ENCODE measurements at regions not wholly inside any gene's neighbourhood (a gene's known extent, or its start where the extent isn't known, plus 50 kb on each side); places are given as distances from the start of the nearest gene placed in this dataset.

DNA sequence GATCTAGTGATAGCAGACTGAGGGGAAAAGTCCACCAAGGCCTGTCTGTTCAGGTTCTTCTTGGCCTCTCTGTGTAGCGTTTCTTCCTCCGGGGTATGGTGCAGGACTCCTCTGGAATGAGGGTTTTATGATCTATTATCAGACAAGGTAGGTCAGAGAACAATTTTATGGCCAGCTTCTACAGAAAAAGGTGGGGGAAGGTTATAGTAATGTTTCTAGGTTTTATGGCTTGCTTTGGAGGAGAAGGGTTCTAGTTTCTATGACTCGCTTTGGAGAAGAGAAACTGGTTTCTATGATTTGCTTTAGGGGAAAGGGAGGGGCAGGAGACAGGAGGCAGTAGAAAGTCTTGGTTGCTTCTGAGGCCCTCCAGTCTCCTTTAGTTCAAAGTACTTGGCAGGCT lies 144.8 kb upstream of the LAMA2 start:
- Histone ChIP-seq H3K27me3 (ENCODE audit: control insufficient read depth, insufficient read depth, low read length) (no peaks in the 10 kb centered on the region), H3K4me3 (ENCODE audit: low read depth, low read length) (no peak overlapping the region), H3K36me3 (ENCODE audit: control insufficient read depth, insufficient read depth, low read length) (no peaks in the 10 kb centered on the region)
- DNase-seq (ENCODE audit: low read depth) = peak; percentile 51
- no peak for FAIRE-seq
- TF ChIP-seq, protein P1, sequence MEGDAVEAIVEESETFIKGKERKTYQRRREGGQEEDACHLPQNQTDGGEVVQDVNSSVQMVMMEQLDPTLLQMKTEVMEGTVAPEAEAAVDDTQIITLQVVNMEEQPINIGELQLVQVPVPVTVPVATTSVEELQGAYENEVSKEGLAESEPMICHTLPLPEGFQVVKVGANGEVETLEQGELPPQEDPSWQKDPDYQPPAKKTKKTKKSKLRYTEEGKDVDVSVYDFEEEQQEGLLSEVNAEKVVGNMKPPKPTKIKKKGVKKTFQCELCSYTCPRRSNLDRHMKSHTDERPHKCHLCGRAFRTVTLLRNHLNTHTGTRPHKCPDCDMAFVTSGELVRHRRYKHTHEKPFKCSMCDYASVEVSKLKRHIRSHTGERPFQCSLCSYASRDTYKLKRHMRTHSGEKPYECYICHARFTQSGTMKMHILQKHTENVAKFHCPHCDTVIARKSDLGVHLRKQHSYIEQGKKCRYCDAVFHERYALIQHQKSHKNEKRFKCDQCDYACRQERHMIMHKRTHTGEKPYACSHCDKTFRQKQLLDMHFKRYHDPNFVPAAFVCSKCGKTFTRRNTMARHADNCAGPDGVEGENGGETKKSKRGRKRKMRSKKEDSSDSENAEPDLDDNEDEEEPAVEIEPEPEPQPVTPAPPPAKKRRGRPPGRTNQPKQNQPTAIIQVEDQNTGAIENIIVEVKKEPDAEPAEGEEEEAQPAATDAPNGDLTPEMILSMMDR (IDR thresholded peaks at IDR 0.05; ENCODE audit: insufficient read depth, low read length, severe bottlenecking) = no peak

DNA sequence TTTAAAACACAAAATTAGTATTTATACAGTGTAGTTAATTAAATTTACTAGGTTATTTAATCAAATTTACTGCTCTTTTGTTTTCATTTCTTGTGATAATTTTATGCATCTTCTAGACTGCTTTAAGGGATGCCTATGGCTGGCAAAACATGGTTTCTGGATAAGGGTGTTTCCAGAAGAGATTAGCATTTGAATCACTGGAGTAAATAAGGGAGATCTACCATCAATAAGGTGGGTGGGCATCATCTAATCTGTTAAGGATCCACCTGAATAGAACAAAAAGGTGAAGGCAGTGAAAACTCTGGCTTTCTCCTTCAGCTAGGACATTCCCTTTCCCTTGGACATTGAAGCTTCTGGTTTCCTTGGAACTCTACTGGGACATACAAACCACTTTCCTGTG lies 146.2 kb upstream of the LAMA2 start:
- DNase-seq (ENCODE audit: low read depth) = no peak
- FAIRE-seq = no peak

DNA sequence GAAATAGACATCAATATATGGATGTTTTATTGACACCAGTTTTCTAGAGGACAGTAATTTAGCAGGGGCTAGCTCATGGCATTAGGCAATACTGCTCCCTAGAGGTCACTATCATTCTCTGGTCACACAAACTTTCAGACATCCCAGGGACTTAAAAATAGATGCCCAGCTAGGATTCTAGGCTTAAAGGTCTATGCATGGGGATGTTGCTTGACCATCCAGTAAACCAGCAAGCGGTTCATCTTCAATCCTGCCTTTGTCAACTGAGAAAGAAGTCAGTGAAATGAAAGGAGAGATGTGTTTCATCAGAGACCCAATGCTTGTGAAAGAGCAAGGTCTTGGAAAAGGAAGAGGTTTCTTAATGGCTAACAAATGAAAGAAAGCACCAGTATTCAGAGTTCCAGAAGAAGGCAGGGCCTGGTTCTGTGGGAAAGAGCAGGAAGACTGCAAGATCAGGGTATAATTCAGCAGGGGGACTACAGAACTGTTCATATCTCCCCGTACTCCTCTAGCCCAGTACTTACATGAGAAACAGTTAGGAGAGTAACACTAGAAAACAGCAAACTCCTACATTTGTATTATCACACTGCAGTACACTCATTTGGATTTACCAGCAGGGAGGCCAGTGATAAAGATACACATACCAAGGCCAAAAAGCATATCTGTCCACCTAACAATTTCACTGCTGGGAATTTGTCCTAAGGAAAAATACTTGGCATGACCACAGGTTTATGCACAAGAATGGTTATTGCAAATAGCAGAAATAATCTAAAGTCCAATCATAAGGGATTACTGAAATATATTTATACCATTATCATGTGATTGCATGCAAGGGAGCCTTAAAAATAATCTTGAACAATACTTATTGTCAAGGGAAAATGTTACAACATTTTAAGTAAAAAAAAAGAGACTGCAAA lies 151.4 kb upstream of the LAMA2 start:
- FAIRE-seq = peak; percentile 36
- no peaks in the 10 kb centered on the region for H3K27me3 ChIP-seq (ENCODE audit: control insufficient read depth, insufficient read depth, low read length)
- peak; percentile 68 for DNase-seq (ENCODE audit: low read depth)
- H3K4me3 ChIP-seq (ENCODE audit: low read depth, low read length) = no peak overlapping the region
- TF ChIP-seq, protein P1 (IDR thresholded peaks at IDR 0.05; ENCODE audit: insufficient read depth, low read length, severe bottlenecking) = peak; percentile 70
- H3K36me3 ChIP-seq (ENCODE audit: control insufficient read depth, insufficient read depth, low read length) = no peaks in the 10 kb centered on the region

More for the DNA sequence above, 146.2 kb upstream of the LAMA2 start:
- Histone ChIP-seq H3K4me3 (ENCODE audit: low read depth, low read length) (no peak overlapping the region), H3K27me3 (ENCODE audit: control insufficient read depth, insufficient read depth, low read length) (no peaks in the 10 kb centered on the region), H3K36me3 (ENCODE audit: control insufficient read depth, insufficient read depth, low read length) (no peaks in the 10 kb centered on the region)
- TF ChIP-seq, protein P1 (IDR thresholded peaks at IDR 0.05; ENCODE audit: insufficient read depth, low read length, severe bottlenecking) = no peak

DNA sequence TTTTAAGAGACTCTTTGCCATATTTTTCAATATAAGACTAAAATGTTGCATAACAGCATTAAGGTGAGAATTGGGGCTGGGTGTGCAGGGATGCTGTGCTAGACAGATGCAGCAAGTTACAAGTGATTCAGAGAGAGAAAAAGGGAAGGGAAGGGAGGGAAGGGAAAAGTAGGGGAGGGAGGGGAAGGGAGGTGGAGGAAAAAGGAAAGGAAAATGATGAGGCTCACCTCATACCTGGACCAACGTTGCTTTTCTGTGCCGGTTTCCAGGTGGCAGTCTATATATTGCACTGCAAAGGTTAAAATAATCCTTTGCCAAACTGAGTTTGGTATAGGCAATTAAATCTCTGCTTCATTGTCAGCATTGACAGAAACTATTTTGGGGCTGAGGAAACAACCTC lies 155.4 kb upstream of the LAMA2 start:
- DNase-seq (ENCODE audit: low read depth) (no peak), FAIRE-seq (no peak)
- TF ChIP-seq, protein P1 (IDR thresholded peaks at IDR 0.05; ENCODE audit: insufficient read depth, low read length, severe bottlenecking) = no peak
- no peaks in the 10 kb centered on the region for H3K36me3 ChIP-seq (ENCODE audit: control insufficient read depth, insufficient read depth, low read length)
- no peak overlapping the region for H3K4me3 ChIP-seq (ENCODE audit: low read depth, low read length)
- no peaks in the 10 kb centered on the region for H3K27me3 ChIP-seq (ENCODE audit: control insufficient read depth, insufficient read depth, low read length)

DNA sequence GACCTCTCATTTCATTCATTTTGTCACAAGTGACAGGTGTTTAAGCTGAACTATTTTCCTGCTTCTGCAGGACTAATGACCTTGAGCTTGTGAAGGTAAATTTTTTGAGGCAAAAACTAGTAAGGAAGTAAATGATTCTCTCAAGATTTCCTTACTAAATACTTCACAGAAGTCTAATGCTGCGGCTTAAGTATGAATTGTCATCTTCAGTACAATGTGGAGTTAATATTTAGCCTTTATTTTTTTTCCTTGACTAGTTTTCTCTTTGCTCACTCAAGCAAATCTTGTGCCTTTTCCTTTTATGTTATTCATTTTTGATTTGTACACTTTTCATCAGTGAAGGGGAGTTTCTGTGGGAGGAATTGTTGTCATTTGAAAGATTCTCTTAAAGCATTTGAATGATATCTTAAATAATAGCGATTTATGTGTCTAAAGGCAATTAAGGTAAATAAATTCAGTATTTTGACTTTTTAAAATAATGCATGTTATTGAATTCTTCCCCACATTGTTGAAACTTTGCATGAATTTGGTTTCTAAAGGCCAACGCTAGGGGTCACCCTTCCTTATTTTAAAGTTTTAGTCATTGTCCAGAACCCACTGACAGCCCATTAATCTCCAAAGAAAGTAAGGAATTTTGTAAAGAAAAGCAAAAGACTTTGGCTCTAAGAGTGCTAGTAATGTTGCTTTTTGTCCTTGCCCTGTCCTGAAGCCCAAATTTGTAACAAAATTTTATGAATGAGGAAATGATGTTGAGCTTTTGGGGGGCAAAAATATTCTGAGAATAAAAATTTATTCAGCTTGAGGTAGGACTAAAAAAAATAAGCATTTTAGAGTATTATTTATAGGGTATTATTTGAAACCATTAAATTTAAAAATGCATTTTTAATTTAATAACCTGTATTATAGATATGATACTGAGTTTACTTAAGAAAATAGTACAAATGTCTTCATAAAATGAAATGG lies 157.4 kb upstream of the LAMA2 start:
- TF ChIP-seq, protein P1 (IDR thresholded peaks at IDR 0.05; ENCODE audit: insufficient read depth, low read length, severe bottlenecking) = peak; percentile 61
- no peaks in the 10 kb centered on the region for H3K27me3 ChIP-seq (ENCODE audit: control insufficient read depth, insufficient read depth, low read length)
- no peak overlapping the region for H3K4me3 ChIP-seq (ENCODE audit: low read depth, low read length)
- FAIRE-seq (no peak), DNase-seq (ENCODE audit: low read depth) (peak; percentile 33)
- no peaks in the 10 kb centered on the region for H3K36me3 ChIP-seq (ENCODE audit: control insufficient read depth, insufficient read depth, low read length)

Data from bronchial epithelial cell (primary cell).